C1 segment of cervical spinal cord (tissue), 14 donors: ENCODE measurements at regions not wholly inside any gene's neighbourhood (a gene's known extent, or its start where the extent isn't known, plus 50 kb on each side); places are given as distances from the start of the nearest gene placed in this dataset.

Source experiments
- DNase-seq, 14 donors: peaks; one replicate each; lab custom pipeline; 2025; lab: John Stamatoyannopoulos, UW

GRCh38 chr5:74067748-74068541, 441.9 kb downstream of the ARHGEF28 start:
- DNase-seq, result no peak

GRCh38 chr5:74064911-74065310, 438.9 kb downstream of the ARHGEF28 start:
- DNase-seq, result no peak

- no peak for DNase-seq
These were observed 438.2 kb downstream of the ARHGEF28 start for GRCh38 chr5:74064225-74064624.

- DNase-seq, result no peak
These were observed 437.8 kb downstream of the ARHGEF28 start for GRCh38 chr5:74063821-74064220.

GRCh38 chr5:74063346-74063745, 437.4 kb downstream of the ARHGEF28 start:
- no peak for DNase-seq

GRCh38 chr5:74061292-74061691, 435.3 kb downstream of the ARHGEF28 start:
- DNase-seq, result no peak

- DNase-seq, result no peak
These were observed 433.7 kb downstream of the ARHGEF28 start for GRCh38 chr5:74059706-74060105.

GRCh38 chr5:74056789-74057164, 430.8 kb downstream of the ARHGEF28 start:
- no peak for DNase-seq

GRCh38 chr5:74056107-74056788, 430.3 kb downstream of the ARHGEF28 start:
- DNase-seq, result no peak

- DNase-seq, result no peak
These were observed 429.6 kb downstream of the ARHGEF28 start for GRCh38 chr5:74055486-74056106.

GRCh38 chr5:74054641-74055421, 428.8 kb downstream of the ARHGEF28 start:
- no peak for DNase-seq

- no peak for DNase-seq
These were observed 428.1 kb downstream of the ARHGEF28 start for GRCh38 chr5:74054139-74054538.

- DNase-seq, result no peak
These were observed 426.6 kb downstream of the ARHGEF28 start for GRCh38 chr5:74052441-74053221.

GRCh38 chr5:74051076-74051475, 425.1 kb downstream of the ARHGEF28 start:
- DNase-seq, result no peak

- DNase-seq, result no peak
These were observed 418.9 kb downstream of the ARHGEF28 start for GRCh38 chr5:74044936-74045335.

- DNase-seq, result no peak
These were observed 417.0 kb downstream of the ARHGEF28 start for GRCh38 chr5:74042959-74043358.

GRCh38 chr5:74042559-74042958, 416.6 kb downstream of the ARHGEF28 start:
- no peak for DNase-seq

- DNase-seq, result no peak
These were observed 415.9 kb downstream of the ARHGEF28 start for GRCh38 chr5:74041913-74042312.

- no peak for DNase-seq
These were observed 415.0 kb downstream of the ARHGEF28 start for GRCh38 chr5:74040811-74041491.

- DNase-seq, result no peak
These were observed 414.1 kb downstream of the ARHGEF28 start for GRCh38 chr5:74040065-74040551.
